HG03097 (cell line): ENCODE measurements at regions not wholly inside any gene's neighbourhood (a gene's known extent, or its start where the extent isn't known, plus 50 kb on each side); places are given as distances from the start of the nearest gene placed in this dataset.
"Not testable (repeated sequence)": the region's sequence is repeated elsewhere in the genome, so short reads cannot be mapped to it uniquely, and the experiment has no call there.

ENCODE experiments used
- ATAC-seq: cut with Tn5 transposase; IDR thresholded peaks from one replicate; pipeline ENCODE4 v1.9.1; 2021; ENCODE audit not compliant: unreplicated experiment, low FRiP score

DNA sequence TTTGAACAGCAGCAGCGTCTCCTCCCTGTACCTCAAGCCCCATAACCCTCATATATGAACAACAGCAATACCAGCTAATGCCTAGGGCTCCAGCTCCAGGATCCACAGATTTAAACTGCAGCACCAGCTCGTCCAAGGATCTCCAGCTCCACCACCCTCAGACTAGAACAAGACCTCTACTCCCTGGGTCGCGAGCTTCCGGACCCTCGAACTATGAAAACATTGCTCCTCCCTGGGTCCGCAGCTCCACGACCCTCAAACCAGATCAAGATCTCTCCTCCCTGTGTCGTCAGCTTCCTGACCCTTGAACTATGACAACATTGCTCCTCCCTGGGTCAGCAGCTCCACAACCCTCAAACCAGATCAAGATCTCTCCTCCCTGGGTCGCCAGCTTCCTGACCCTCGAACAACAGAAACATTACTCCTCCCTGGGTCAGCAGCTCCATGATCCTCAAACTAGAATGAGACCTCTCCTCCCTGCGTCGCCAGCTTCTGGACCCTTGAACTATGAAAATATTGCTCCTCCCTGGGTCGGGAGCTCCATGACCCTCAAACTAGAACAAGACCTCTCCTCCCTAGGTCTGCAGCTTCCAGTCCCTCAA lies 339.0 kb upstream of the SULF2 start:
- ATAC-seq = no peak

DNA sequence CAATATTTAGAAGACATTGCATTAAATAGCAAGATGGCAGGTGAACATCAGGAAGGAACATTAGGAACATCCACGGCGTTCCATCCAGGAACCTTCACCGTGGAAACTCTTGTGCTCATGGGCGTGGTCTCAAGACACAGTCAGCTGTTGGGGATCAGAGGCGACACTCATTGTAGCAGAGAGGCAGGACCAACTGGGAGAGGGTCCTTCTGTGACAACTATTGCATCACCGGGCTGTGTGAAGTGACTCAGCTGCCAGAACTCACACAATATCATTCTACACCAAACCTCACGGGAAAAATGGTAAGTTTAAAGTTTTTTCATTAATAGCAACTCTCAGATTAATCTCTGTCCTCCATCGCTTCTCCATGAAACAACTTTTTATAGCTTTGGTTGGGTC lies 334.8 kb upstream of the SULF2 start:
- no peak for ATAC-seq

DNA sequence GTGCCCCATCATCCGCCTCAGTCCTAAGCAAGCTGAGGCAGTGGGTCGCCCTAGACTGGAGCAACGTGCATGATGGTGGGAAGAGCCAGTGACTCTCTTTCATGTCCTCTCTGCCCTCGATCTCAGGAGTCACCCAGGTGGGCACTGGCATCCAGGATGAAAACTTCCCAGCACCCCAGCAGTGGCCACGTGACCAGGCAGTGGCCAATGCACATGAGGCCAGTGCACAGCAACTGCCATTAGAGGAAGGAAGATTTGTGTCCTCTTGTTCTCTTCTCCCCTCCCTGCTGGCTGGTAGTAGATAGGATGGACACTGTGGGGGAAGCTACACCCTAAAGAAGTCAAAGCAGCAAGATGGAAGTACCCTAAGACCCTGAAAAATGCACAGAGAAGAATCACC lies 334.1 kb upstream of the SULF2 start:
- not testable (repeated sequence) for ATAC-seq

DNA sequence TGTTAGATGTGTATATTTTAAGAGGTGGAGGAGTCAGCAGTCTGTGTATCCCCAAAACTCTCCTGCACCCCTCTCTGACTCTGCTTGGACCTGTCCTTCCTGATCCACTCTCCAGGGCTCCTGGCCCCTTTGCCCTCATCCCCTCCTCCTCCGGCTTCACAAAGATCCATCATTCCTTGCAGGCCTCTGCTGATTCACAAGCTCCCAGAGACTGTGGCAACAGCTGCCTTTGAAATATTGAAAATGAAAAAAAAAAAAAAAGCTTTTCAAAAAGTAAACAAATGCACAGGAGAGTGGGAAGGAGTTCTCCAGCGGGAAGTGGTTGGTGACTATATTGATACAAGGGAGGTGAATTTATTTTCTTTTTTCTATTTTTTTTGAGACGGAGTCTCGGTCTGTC lies 330.2 kb upstream of the SULF2 start:
- no peak for ATAC-seq

DNA sequence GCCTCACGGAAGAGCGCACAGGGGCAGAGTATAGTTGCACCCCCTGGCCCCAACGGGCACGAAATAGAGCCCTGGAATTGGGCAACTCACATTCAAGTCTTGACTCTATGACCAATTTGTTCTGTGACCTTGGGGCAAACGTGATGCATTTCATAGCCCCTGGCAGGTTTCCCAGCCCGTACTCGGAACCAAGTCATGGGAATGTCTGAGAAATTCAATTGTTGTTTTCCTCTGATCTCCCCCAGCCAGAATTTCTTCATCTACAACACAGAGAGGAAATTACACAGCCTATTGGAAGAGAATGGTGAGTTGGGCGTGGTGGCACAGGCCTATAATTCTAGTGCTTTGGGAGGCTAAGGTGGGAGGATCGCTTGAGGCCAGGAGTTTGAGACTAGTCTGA lies 322.3 kb upstream of the SULF2 start:
- no peak for ATAC-seq

- ATAC-seq = no peak
Observed at GRCh38 chr20:48106428-48106827, 321.1 kb upstream of the SULF2 start.

DNA sequence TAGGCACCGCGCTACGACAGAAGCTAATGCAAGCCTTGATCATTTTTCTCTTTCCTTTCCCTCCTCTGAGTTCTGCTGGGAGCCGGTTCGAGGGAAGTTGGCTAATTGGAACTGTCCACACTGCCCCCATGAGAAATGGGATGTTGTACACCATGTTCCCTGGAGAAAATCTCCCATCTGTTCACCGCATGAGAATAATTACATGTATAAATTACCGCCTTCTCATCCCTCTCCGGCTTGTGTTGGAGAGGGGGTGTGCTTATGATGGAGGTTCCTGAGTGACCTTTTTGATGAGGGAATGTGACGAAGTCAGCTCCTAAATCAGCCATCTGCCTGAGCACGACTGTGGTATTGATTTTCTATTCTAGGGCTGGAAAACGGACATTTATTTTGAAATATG lies 320.2 kb upstream of the SULF2 start:
- ATAC-seq = no peak

DNA sequence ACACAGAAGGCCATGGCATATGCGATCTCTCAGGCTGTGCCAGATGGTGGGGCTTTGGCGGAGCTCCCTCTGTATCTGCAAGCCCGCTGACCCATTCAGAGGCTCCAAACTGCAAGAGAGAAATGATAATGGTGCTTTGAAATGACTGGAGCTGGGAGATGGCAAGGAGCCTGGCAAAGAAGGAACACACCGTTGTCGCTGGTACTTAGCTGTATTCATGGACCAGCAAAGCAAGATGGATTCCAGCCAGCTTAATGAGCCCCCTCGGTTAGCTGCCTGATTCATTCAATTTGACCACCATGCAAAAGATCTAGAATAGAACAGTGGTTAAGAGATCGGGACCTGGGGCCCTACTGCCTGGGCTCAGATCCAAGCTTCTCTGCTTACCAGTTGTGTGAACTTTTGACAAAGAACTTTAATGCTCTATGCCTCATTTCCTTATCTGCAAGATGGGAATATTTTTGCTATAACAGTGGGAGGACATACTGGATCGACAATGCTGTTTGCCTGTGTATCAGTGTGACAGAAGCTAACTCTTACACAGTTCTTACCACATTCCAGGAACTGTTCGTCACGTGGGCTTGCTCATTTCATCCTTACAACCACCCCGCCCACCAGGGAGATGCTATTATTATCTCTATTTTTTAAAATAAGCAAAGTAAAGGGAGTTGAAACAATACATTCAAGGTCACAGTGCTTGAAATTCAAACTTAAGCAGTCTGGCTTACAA lies 317.8 kb upstream of the SULF2 start:
- no peak for ATAC-seq

GRCh38 chr20:48102076-48102787 lies 317.0 kb upstream of the SULF2 start:
- no peak for ATAC-seq

DNA sequence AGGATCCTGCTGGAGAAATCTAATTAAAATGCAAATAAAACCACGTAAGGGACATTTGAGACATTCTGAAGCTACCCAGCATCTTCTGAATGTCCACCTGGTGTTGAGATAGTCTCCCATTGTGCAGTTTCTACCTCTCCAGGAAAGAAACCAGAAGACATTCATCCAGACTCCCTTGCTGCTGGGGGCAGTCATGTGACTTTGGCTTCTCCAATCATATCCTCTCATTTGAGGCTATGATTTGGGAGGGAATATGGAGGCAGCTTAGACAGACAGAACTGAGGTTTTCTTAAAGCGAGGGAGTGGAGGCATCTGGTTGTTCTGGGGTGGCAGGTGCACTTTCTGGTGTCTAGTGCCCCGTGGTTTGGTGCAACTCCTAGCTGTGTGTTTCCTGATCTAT lies 315.2 kb upstream of the SULF2 start:
- no peak for ATAC-seq

DNA sequence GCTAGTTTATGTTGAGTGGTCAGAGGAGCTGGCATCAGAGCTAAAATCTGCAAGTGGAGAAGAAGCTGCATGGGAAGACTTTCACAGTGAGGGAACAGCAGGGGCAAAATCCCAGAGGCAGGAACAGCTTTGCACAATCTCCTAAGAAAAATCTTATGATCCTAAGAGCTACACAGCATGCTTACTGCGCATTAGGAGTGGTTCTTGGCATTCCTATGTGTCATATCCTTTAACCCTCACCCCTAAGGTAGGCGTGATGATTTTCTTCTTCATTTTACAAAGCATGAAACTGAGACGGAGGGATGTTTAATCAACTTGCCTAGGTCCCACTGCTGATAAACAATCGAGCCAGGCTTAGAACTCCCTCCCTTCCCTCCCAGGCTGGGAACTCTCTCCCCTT lies 313.6 kb upstream of the SULF2 start:
- no peak for ATAC-seq

DNA sequence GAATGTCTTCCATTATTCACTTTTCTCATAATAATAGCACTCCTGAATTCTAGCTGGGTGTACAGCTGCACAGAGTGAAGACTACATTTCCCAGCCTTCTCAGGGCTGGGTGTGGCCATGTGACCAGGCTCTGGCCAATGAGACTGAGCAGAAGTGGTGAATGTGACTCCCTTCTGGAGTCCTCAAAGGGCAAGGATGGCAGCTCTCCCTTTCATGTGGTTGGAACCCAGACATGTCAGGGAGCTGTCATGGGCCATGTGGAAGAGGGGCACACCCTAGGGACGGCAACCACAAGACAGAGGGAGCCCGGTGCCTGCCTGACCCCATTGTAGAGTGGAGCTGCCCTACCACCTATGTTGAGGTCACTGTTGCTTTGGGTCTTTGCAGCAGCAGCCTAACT lies 312.8 kb upstream of the SULF2 start:
- no peak for ATAC-seq

GRCh38 chr20:48096957-48097890 lies 311.9 kb upstream of the SULF2 start:
- ATAC-seq = no peak

DNA sequence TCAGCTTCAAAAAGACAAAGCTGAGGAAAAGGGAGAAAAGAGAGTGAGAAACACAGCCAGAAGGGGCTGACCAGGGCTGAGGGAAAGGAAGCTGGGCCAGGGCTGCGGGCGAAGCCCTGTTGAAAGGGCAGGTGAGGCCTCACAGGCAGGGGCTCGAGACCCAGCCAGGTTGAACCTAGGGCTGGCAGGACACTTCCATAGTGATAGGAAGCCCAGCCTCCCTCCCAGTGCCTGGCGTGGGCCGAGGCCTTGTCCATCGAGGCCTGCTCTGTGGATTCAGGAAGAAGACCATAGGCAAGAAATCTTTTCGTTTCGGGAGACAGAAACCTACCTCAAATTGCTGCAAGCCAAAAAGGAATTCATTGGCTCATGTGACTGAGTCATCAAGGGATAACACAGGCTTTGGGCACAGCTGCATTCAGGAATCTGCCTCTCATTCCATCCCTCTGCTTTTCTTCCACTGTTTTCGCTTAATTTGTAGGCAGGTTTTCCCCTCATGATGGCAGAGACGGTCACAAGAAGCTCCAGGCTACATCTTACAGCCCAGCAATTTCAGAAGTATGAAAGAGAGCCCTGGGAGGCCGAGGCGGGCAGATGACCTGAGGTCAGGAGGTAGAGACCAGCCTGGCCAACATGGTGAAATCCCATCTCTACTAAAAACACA lies 311.1 kb upstream of the SULF2 start:
- no peak for ATAC-seq

DNA sequence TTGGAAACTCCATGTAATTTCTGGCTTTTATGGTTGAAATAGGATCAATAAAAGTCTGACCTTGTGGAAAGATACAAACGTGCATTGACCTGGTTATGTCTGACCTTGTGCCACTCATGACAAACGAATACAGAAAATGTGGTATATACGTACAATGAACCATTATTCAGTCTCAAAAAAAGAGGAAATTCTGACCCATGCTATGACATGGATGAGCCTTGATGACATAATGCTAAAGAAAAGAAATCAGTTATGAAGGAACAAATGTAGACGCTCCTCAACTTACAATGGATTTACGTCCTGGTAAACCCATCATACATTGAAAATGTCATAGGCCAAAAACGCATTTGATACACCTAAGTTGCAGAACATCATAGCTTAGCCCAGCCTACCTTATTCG lies 309.7 kb upstream of the SULF2 start:
- no peak for ATAC-seq

- ATAC-seq = no peak
Observed at GRCh38 chr20:48094196-48094749, 309.0 kb upstream of the SULF2 start.

- no peak for ATAC-seq
Observed at GRCh38 chr20:48092596-48093280, 307.5 kb upstream of the SULF2 start.

DNA sequence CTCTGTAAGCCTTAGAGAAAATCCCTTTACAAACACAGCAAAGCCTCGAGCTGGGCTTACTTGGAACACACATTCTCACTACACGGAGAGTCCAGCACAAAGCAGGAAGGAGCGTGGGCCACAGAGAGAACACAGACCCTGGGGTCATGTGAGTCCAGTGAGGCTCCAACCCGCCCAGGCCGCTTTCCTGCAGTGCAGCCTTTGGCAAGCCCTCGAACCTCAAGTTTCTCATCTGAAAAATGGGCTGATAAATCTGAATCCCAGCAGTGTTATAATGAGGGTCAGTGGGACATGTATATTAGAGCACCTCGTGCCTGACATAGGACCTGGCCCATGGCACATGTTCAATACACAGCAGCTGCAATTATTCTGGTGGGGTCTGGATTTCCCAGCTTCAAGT lies 305.5 kb upstream of the SULF2 start:
- ATAC-seq = no peak

DNA sequence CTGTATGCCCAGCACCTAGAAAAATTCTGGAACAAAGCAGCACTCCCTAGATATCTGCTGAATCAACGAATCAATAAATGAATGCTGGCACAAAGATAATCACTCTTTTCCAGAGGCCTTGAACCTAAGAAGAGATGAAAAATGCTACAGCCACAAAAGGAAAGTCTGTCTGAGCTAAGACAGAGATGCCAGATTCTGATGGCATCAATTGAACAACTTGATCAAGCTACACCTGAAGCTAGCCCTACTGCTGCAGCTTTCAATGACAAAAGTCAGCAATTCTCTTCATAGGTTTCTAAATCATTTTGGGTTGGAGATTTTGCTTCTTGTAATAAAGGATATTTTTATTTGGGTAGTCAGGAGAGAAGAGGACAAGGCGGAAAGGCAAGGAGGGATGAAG lies 305.0 kb upstream of the SULF2 start:
- no peak for ATAC-seq

DNA sequence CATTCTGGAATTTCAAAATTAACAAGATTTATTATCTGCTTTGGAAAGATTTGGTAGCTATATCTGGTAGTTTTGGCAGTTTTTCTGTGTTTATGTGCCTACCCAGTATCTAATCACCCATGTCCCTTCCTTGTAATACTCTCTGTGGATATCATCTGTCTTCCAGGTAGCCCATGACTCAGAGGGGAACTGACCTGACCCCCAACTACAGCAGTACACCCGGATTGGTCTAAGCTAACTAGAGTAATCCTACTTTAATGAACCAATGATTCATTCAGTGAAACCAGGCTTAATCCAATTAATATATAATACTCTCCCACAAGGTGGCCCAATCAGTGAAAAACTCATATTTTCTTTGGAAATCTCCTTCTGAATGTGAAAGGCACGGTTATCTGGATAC lies 295.3 kb upstream of the SULF2 start:
- ATAC-seq = no peak
